Panc1 (cell line): ENCODE measurements at regions not wholly inside any gene's neighbourhood (a gene's known extent, or its start where the extent isn't known, plus 50 kb on each side); places are given as distances from the start of the nearest gene placed in this dataset.

Experiments
- ATAC-seq: fragments of 200-7000 bp; cut with Tn5 transposase; 2 replicates; pipeline ENCODE4 v1.9.1; 2020; ENCODE audit warnings: mild to moderate bottlenecking, moderate library complexity
- BruUV-seq: library from RNA; stranded (reverse); fragments of 400-500 nt; replicated peaks from 2 replicates; lab custom pipeline; 2021; lab: Mats Ljungman, UMichigan
- CTCF ChIA-PET: fragments of 300-600 bp; sonication (Branson Sonifier 250); formaldehyde crosslinking; loops from one replicate; lab custom pipeline; 2022; ENCODE audit warnings: antibody characterized with exemption; lab: Charles Lee
- POLR2A ChIA-PET: fragments of 300-600 bp; sonication (Branson Sonifier 250); formaldehyde crosslinking; loops from one replicate; lab custom pipeline; 2022; ENCODE audit warnings: antibody characterized with exemption; lab: Charles Lee
- DNase-seq: peaks from one replicate; pipeline ENCODE4 v3.0.0-alpha.2; 2010; ENCODE audit warnings: low read depth, low spot score
- H3K27ac ChIP-seq: 2 replicates; pipeline ENCODE4 v1.5.1; 2011; ENCODE audit warnings: mild to moderate bottlenecking, low read length, inconsistent platforms
- H3K27me3 ChIP-seq: fragments of 200-500 bp; sonication (Bioruptor generic); 2 replicates; pipeline ENCODE4 v1.6.0; 2014; ENCODE audit warnings: low read length, inconsistent platforms; ENCODE audit not compliant: control insufficient read depth, insufficient read depth
- H3K36me3 ChIP-seq: fragments of 200-500 bp; sonication (Bioruptor generic); 2 replicates; pipeline ENCODE4 v1.5.1; 2014; ENCODE audit warnings: inconsistent platforms, mild to moderate bottlenecking, low read length, moderate library complexity; ENCODE audit not compliant: control insufficient read depth, insufficient read depth
- H3K4me1 ChIP-seq: 2 replicates; pipeline ENCODE4 v1.5.1; 2011; ENCODE audit warnings: inconsistent platforms, mild to moderate bottlenecking, low read length, moderate library complexity; ENCODE audit not compliant: control insufficient read depth, insufficient read depth
- H3K4me3 ChIP-seq, 2 experiments: 2 replicates each; pipeline ENCODE4 v1.5.1; 2011 to 2012; ENCODE audit warnings: low read depth in 2 of 2, low read length in 2 of 2, mild to moderate bottlenecking in 2 of 2, inconsistent platforms in 1 of 2, moderate library complexity in 1 of 2
- H3K9me3 ChIP-seq: fragments of 200-500 bp; sonication (Bioruptor generic); 2 replicates; pipeline ENCODE4 v1.5.1; 2014; ENCODE audit warnings: low read depth, mild to moderate bottlenecking, inconsistent platforms, low read length, moderate library complexity; ENCODE audit not compliant: control insufficient read depth, insufficient read depth
- POLR2AphosphoS5 ChIP-seq: IDR thresholded peaks from 2 replicates; pipeline ENCODE4 v1.6.1; 2012; ENCODE audit warnings: mild to moderate bottlenecking, low read depth, low read length, moderate library complexity
- SIN3A ChIP-seq: IDR thresholded peaks from 2 replicates; pipeline ENCODE4 v1.6.1; 2012; ENCODE audit warnings: low read depth, mild to moderate bottlenecking, low read length, moderate library complexity, borderline replicate concordance; ENCODE audit not compliant: insufficient read depth
- TCF7L2 ChIP-seq: IDR thresholded peaks from 2 replicates; pipeline ENCODE4 v1.6.1; 2011; ENCODE audit warnings: mild to moderate bottlenecking, low read depth, low read length, inconsistent platforms
- in situ Hi-C: cut with HindIII; loops from 2 replicates; pipeline ENCODE4 v1.10.0; 2016; ENCODE audit warnings: low sequenced_read_pairs, low pct_unique_long_range_greater_than_20kb
- intact Hi-C: fragments of 100-400 bp; cut with micrococcal nuclease; formaldehyde crosslinking; loops from one replicate; pipeline ENCODE4 v1.10.0; 2022; ENCODE audit not compliant: unreplicated experiment
- TF ChIP-seq, protein P1 (sequence below): fragments of 450-650 bp; IDR thresholded peaks from 2 replicates; pipeline ENCODE4 v1.5.1; 2017; ENCODE audit warnings: mild to moderate bottlenecking
- TF ChIP-seq, protein P2 (sequence below), 2 experiments: IDR thresholded peaks; 2 replicates each; pipeline ENCODE4 v1.6.1; 2011 to 2012; ENCODE audit warnings: low read depth in 2 of 2, control low read depth in 1 of 2, low read length in 1 of 2, mild to moderate bottlenecking in 1 of 2, moderate library complexity in 1 of 2; ENCODE audit not compliant: insufficient read depth in 1 of 2

DNA sequence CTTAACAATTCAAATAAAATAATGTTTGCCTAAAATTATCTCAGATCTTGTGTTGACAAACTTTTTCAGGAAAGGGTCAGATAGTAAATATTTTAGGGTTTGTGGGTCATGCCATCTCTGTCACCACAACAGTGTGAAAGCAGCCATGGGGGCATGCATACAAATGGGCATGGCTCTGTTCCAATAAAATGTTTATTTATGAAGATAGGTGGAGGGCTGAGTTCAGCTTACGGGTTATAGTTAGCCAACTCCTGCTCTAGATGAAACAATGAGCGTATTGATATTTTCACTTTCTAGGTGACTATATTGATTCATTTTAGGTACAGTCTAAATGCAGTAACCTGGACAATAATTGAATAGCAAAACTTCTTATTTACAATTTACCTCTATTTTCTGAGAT, 533.8 kb upstream of the CLINT1 start:
- in situ Hi-C loops: no loop called here
- H3K9me3 ChIP-seq: no peaks in the 10 kb centered on the region
- DNase-seq (no peak), ATAC-seq (no peak)
- H3K36me3 ChIP-seq: no peaks in the 10 kb centered on the region
- H3K4me1 ChIP-seq: no peaks in the 10 kb centered on the region
- ChIA-PET POLR2A (no interaction called here), CTCF (no interaction called here)
- no peak for TF ChIP-seq TCF7L2
- TF ChIP-seq, protein P1, sequence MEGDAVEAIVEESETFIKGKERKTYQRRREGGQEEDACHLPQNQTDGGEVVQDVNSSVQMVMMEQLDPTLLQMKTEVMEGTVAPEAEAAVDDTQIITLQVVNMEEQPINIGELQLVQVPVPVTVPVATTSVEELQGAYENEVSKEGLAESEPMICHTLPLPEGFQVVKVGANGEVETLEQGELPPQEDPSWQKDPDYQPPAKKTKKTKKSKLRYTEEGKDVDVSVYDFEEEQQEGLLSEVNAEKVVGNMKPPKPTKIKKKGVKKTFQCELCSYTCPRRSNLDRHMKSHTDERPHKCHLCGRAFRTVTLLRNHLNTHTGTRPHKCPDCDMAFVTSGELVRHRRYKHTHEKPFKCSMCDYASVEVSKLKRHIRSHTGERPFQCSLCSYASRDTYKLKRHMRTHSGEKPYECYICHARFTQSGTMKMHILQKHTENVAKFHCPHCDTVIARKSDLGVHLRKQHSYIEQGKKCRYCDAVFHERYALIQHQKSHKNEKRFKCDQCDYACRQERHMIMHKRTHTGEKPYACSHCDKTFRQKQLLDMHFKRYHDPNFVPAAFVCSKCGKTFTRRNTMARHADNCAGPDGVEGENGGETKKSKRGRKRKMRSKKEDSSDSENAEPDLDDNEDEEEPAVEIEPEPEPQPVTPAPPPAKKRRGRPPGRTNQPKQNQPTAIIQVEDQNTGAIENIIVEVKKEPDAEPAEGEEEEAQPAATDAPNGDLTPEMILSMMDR: no peak
- TF ChIP-seq POLR2AphosphoS5: no peak
- no peak for TF ChIP-seq SIN3A
- TF ChIP-seq, protein P2, sequence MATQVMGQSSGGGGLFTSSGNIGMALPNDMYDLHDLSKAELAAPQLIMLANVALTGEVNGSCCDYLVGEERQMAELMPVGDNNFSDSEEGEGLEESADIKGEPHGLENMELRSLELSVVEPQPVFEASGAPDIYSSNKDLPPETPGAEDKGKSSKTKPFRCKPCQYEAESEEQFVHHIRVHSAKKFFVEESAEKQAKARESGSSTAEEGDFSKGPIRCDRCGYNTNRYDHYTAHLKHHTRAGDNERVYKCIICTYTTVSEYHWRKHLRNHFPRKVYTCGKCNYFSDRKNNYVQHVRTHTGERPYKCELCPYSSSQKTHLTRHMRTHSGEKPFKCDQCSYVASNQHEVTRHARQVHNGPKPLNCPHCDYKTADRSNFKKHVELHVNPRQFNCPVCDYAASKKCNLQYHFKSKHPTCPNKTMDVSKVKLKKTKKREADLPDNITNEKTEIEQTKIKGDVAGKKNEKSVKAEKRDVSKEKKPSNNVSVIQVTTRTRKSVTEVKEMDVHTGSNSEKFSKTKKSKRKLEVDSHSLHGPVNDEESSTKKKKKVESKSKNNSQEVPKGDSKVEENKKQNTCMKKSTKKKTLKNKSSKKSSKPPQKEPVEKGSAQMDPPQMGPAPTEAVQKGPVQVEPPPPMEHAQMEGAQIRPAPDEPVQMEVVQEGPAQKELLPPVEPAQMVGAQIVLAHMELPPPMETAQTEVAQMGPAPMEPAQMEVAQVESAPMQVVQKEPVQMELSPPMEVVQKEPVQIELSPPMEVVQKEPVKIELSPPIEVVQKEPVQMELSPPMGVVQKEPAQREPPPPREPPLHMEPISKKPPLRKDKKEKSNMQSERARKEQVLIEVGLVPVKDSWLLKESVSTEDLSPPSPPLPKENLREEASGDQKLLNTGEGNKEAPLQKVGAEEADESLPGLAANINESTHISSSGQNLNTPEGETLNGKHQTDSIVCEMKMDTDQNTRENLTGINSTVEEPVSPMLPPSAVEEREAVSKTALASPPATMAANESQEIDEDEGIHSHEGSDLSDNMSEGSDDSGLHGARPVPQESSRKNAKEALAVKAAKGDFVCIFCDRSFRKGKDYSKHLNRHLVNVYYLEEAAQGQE (IDR thresholded peaks at IDR 0.05; ENCODE audit: insufficient read depth in 1 of 2, low read depth in 2 of 2, low read length in 1 of 2): no peak
- H3K4me3 ChIP-seq: no peak overlapping the region
- intact Hi-C loops: no loop called here
- BruUV-seq: no TSS peak
- H3K27ac ChIP-seq: no peak overlapping the region
- no peaks in the 10 kb centered on the region for H3K27me3 ChIP-seq

- H3K4me1 ChIP-seq: no peaks in the 10 kb centered on the region
- no peak for DNase-seq
- no peaks in the 10 kb centered on the region for H3K9me3 ChIP-seq
- POLR2A ChIA-PET: no interaction called here
- H3K27ac ChIP-seq: no peak overlapping the region
- ATAC-seq: no peak
- CTCF ChIA-PET: no interaction called here
- intact Hi-C loops (no loop called here), in situ Hi-C loops (no loop called here)
- BruUV-seq: no TSS peak
- H3K4me3 ChIP-seq: no peak overlapping the region
- no peaks in the 10 kb centered on the region for H3K36me3 ChIP-seq
- H3K27me3 ChIP-seq: no peaks in the 10 kb centered on the region
- TF ChIP-seq, protein P1: no peak
- TF ChIP-seq POLR2AphosphoS5 (no peak), SIN3A (no peak), TCF7L2 (no peak)
- TF ChIP-seq, protein P2 (IDR thresholded peaks at IDR 0.05; ENCODE audit: insufficient read depth in 1 of 2, low read depth in 2 of 2, low read length in 1 of 2): no peak
These were observed 531.6 kb upstream of the CLINT1 start for GRCh38 chr5:158390577-158390976.
